Activated naive CD8-positive, alpha-beta T cell treated with anti-CD3 and anti-CD28 coated beads, Interleukin-2, amount 50 U/mL, for 16 hours (primary cell): ENCODE measurements at regions not wholly inside any gene's neighbourhood (a gene's known extent, or its start where the extent isn't known, plus 50 kb on each side); places are given as distances from the start of the nearest gene placed in this dataset.
"Not testable (repeated sequence)": the region's sequence is repeated elsewhere in the genome, so short reads cannot be mapped to it uniquely, and the experiment has no call there.

ENCODE experiments used
- DNase-seq: peaks from one replicate; pipeline ENCODE4 v3.0.0-alpha.2; 2020; ENCODE audit warnings: low read depth, low spot score

DNA sequence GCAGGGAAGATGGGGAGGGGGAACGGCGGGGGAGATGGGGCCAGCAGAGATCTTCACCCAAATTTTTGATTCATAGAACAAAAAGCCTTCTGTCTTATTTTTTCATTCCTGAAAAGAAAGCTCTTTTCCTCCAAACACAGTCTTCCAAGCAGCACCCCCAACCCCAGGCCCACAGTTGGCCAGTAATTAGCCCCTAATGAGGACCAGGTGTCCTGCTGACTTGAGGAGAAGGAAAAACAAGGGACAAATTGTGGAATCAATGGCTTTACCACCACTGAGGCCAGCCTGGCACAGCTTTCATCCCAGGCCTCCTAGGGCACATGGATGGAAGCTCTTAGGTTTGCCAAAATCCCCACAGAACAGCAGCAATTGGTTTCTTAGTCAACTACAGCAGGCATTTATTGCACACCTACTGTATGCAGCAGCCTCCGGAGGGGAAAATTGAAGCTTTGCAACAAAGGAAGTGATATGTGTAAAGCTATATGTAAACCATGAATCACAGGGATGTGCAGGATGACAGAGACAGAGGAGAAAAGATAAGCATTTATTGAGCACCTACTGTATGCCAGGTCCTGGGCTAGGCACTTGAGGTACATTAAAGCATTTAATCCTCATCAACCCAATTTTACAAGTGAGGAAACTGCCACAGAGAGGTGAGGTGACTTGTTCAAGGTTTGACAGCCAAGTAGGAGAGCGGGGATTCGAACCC, 199.5 kb downstream of the TBC1D2B start:
- no peak for DNase-seq

GRCh38 chr15:77876107-77876820, 201.2 kb downstream of the TBC1D2B start:
- DNase-seq = not testable (repeated sequence)

- peak; percentile 6 for DNase-seq
These were observed 202.3 kb downstream of the TBC1D2B start for GRCh38 chr15:77875066-77875721.

- DNase-seq = no peak
These were observed 203.4 kb downstream of the TBC1D2B start for GRCh38 chr15:77874063-77874462.

- DNase-seq = not testable (repeated sequence)
These were observed 204.7 kb downstream of the TBC1D2B start for GRCh38 chr15:77872521-77873425.

- DNase-seq = no peak
These were observed 205.6 kb downstream of the TBC1D2B start for GRCh38 chr15:77871852-77872371.

GRCh38 chr15:77870195-77871065, 207.1 kb downstream of the TBC1D2B start:
- no peak for DNase-seq

- DNase-seq = no peak
These were observed 208.3 kb downstream of the TBC1D2B start for GRCh38 chr15:77869021-77869895.

DNA sequence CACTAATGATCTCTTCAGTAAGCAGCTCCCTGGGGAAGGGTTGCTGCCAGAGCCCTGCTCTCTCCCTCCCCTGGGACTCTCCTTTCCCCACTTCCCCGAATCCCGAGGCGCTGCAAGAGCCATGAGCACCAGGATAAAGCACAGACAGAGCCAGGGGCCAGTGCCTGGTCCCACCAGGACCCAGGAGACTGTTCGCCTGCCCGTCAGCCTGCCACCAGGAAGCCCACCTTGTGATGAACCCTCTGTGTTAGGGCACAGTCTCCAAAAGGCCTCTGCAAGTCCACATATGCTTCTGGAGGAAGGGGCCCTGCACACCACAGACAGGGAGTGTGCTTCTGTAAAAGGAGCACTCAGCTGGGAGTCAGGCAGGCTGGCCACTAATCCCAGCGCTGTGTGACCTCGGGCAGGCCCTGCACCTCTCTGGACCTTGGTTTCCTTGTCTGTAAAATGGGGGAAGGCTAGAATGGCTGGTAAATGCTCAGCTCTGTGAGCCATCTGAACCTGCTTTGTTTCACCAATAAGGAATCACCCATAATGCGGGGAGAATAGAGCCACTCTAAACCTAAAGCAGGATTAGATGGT, 209.4 kb downstream of the TBC1D2B start:
- not testable (repeated sequence) for DNase-seq

GRCh38 chr15:77867266-77868047, 210.1 kb downstream of the TBC1D2B start:
- DNase-seq = no peak

DNA sequence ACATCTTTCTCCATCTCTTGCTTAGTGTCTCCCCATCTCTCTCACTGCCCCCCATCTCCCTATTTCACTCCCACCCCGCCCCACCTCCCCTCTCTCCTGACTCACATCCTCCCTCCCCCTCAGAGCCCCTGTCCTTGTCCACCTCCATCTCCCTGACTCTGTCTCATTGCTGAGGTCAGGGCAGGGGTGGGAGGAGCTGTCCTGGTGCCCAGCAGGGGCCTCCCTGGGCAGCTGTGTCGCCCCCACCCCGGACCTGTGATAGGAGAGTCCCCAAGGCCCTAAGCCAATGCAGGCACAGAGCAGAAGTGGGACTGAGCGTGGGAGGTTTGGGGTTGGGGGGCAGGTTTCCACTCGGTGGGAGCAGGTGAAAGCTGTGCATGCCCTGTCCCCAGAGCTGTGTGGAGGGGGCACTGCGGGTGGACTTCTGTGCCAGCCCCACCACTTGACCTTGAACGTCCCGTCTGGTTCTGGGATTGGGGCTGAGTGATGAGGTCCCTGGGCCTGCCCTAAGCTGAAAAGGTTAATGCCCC, 210.8 kb downstream of the TBC1D2B start:
- no peak for DNase-seq

- DNase-seq = no peak
These were observed 211.3 kb downstream of the TBC1D2B start for GRCh38 chr15:77866186-77866585.

- no peak for DNase-seq
These were observed 211.8 kb downstream of the TBC1D2B start for GRCh38 chr15:77865701-77866100.

DNA sequence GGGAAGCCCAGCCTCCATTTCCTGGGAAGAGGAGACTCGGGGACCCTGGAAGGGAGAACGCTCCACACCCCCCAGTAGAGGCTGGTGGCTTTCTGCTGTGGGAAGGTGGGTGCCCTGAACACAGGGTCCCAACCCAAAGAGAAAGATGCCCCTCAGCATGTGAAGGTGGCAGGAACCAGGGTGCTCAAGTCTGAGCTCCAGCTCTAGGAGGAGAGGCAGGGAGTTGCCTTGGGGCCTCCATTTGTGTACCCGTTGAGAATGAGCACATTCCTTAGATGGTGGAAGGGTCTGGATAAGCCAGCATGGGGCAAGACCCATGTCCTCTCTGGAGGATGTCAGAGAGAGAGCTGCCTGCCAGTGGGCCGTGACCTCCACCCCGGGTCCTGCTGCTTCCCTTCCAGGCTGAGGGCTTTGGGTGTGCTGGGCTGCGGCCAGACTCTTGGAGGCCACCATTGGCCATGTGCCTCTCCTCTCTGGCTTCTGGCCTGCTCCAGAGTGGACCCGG, 212.4 kb downstream of the TBC1D2B start:
- DNase-seq = no peak

DNA sequence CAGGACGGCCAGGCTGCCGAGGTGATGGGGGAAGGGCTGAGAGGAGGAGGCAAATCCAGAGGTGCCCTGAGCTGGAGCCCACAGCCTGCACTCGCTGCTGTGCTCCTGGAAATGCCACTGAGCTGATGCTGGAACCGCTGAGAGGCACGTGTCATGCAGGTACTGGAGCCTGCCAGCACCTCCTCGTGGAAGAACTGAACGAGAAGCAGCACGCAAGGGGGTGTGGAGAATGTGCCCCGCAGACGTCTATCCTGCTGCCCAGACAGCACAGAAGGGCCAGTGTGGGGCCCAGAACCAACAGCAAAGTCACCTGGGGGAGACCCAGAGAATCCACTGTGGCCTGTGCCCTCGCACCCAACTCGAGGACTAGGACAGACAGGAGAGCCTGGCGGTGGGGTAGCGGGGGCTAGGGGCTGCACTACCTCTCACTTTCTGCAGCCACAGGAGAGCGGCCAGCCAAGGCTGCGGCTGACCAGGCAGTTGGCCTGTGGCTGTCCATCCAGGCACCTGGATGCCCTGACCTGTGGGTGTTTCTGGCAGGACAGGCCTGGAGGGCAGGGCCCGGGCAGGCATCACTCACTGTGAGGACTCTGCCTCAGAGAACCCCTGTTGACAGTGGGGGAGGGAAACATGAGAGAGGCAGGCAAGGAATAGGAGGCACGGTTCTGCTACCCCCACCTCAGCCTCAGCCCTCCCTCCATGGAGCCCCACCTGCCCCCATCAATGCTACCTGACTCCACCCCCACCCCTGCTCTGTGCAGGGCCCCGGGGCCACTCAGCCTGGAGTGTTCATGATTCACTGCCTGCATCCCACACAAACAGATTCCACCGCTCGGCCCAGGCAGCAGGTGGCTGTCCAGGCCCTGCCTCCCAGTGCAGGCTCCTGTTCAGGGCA, 213.1 kb downstream of the TBC1D2B start:
- DNase-seq = no peak

GRCh38 chr15:77863491-77864105, 213.9 kb downstream of the TBC1D2B start:
- no peak for DNase-seq
